Smooth muscle cell (in vitro differentiated cells): ENCODE measurements at regions not wholly inside any gene's neighbourhood (a gene's known extent, or its start where the extent isn't known, plus 50 kb on each side); places are given as distances from the start of the nearest gene placed in this dataset.

Experiments used
- DNase-seq: peaks from one replicate; lab custom pipeline; 2025; ENCODE audit not compliant: unreplicated experiment; lab: John Stamatoyannopoulos, UW
- H2AFZ ChIP-seq: fragments of 200-600 bp; sonication (generic); 2 replicates; pipeline ENCODE4 v1.6.0; 2016; ENCODE audit warnings: antibody characterized with exemption, low read depth, mild to moderate bottlenecking
- H3F3A ChIP-seq: fragments of 200-600 bp; sonication (generic); 2 replicates; pipeline ENCODE4 v1.6.0; 2017; ENCODE audit warnings: antibody characterized with exemption, low read depth
- H3K27ac ChIP-seq: fragments of 200-600 bp; sonication (generic); 2 replicates; pipeline ENCODE4 v1.5.1; 2016; ENCODE audit warnings: low read depth, mild to moderate bottlenecking
- H3K27me3 ChIP-seq: fragments of 200-600 bp; sonication (generic); 2 replicates; pipeline ENCODE4 v1.6.1; 2016; ENCODE audit warnings: low read depth, mild to moderate bottlenecking
- H3K36me3 ChIP-seq: fragments of 200-600 bp; sonication (generic); 2 replicates; pipeline ENCODE4 v1.5.1; 2016; ENCODE audit warnings: low read depth
- H3K4me1 ChIP-seq: fragments of 200-600 bp; sonication (generic); 2 replicates; pipeline ENCODE4 v1.5.1; 2016; ENCODE audit warnings: low read depth
- H3K4me2 ChIP-seq: fragments of 200-600 bp; sonication (generic); 2 replicates; pipeline ENCODE4 v1.6.0; 2016; ENCODE audit warnings: mild to moderate bottlenecking
- H3K4me3 ChIP-seq: fragments of 200-600 bp; sonication (generic); 2 replicates; pipeline ENCODE4 v1.5.1; 2016; ENCODE audit warnings: mild to moderate bottlenecking
- H3K79me2 ChIP-seq: fragments of 200-600 bp; sonication (generic); 2 replicates; pipeline ENCODE4 v1.6.0; 2016; ENCODE audit warnings: low read depth, mild to moderate bottlenecking
- H3K9ac ChIP-seq: fragments of 200-600 bp; sonication (generic); 2 replicates; pipeline ENCODE4 v1.6.0; 2016; ENCODE audit warnings: low read depth
- H3K9me3 ChIP-seq: fragments of 200-600 bp; sonication (generic); replicated peaks from 2 replicates; pipeline ENCODE4 v1.5.1; 2016; ENCODE audit warnings: low read depth
- H4K20me1 ChIP-seq: fragments of 200-600 bp; sonication (generic); 2 replicates; pipeline ENCODE4 v1.6.0; 2016; ENCODE audit warnings: low read depth
- CTCF ChIP-seq: fragments of 200-600 bp; sonication (generic); IDR thresholded peaks from 2 replicates; pipeline ENCODE4 v1.5.1; 2017; ENCODE audit warnings: borderline replicate concordance, mild to moderate bottlenecking, antibody characterized with exemption; ENCODE audit not compliant: insufficient read depth, poor library complexity, severe bottlenecking
- WGBS: methylation state at CpG from one replicate; pipeline ENCODE4 v1.1.7; 2016; ENCODE audit warnings: low lambda C conversion rate; 5-methylcytosine and 5-hydroxymethylcytosine counted together

- H4K20me1 ChIP-seq: no peaks in the 10 kb centered on the region
- no peak overlapping the region for H2AFZ ChIP-seq
- WGBS: 90% methylated on average over 2 of the region's 2 CpGs
- DNase-seq: no peak
- H3K4me2 ChIP-seq: no peak overlapping the region
- H3K4me3 ChIP-seq: no peak overlapping the region
- no peaks in the 10 kb centered on the region for H3K36me3 ChIP-seq
- no peaks in the 10 kb centered on the region for H3K27me3 ChIP-seq
- H3K9ac ChIP-seq: no peak overlapping the region
- no peaks in the 10 kb centered on the region for H3F3A ChIP-seq
- H3K27ac ChIP-seq: no peak overlapping the region
- H3K4me1 ChIP-seq: no peaks in the 10 kb centered on the region
- no peak for TF ChIP-seq CTCF
- H3K79me2 ChIP-seq: no peaks in the 10 kb centered on the region
- H3K9me3 ChIP-seq: no peaks in the 10 kb centered on the region
Measured at GRCh38 chr18:60172030-60172429, 200.5 kb downstream of the MC4R start.

DNA sequence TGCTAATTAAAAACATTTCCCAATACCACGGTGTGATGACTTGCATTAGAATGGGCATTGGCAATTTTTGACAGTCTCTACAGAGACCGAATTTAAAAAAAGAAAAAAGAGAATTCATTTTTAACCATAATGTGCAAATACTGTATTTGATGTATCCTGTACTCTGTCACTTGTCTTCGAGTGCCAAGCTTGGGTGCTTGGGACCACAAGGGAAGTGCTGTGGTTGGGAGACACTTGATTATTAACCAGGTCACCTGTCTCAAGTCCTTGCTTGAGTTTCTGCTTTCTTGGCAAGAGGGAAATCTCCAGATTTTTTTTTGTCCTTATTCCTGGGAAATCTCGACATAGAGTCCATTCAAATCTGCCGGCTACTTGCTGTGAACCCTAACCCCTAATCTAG lies 209.0 kb downstream of the MC4R start:
- WGBS: 85% methylated on average over 5 of the region's 5 CpGs
- Histone ChIP-seq H4K20me1 (no peaks in the 10 kb centered on the region), H3K36me3 (no peaks in the 10 kb centered on the region), H3K9ac (no peak overlapping the region), H2AFZ (no peak overlapping the region), H3K9me3 (no peaks in the 10 kb centered on the region), H3K79me2 (no peaks in the 10 kb centered on the region), H3K4me3 (no peak overlapping the region), H3K27me3 (no peaks in the 10 kb centered on the region), H3F3A (no peaks in the 10 kb centered on the region), H3K27ac (no peak overlapping the region), H3K4me1 (no peaks in the 10 kb centered on the region), H3K4me2 (no peak overlapping the region)
- no peak for DNase-seq
- no peak for TF ChIP-seq CTCF

GRCh38 chr18:60162388-60162787 lies 210.2 kb downstream of the MC4R start:
- no peak overlapping the region for H2AFZ ChIP-seq
- H3F3A ChIP-seq: no peaks in the 10 kb centered on the region
- H3K36me3 ChIP-seq: no peaks in the 10 kb centered on the region
- DNase-seq: no peak
- no peak overlapping the region for H3K27ac ChIP-seq
- no peaks in the 10 kb centered on the region for H3K4me1 ChIP-seq
- H3K4me2 ChIP-seq: no peak overlapping the region
- no peaks in the 10 kb centered on the region for H3K79me2 ChIP-seq
- H3K4me3 ChIP-seq: no peak overlapping the region
- no peak overlapping the region for H3K9ac ChIP-seq
- no peaks in the 10 kb centered on the region for H3K27me3 ChIP-seq
- TF ChIP-seq CTCF: no peak
- H4K20me1 ChIP-seq: no peaks in the 10 kb centered on the region
- no peaks in the 10 kb centered on the region for H3K9me3 ChIP-seq

GRCh38 chr18:60157810-60158209 lies 214.8 kb downstream of the MC4R start:
- H3F3A ChIP-seq: no peaks in the 10 kb centered on the region
- WGBS: 88% methylated on average over 3 of the region's 3 CpGs

More at GRCh38 chr18:60157810-60158209, 214.8 kb downstream of the MC4R start:
- no peaks in the 10 kb centered on the region for H3K36me3 ChIP-seq
- no peak for DNase-seq
- no peak overlapping the region for H3K9ac ChIP-seq
- H3K79me2 ChIP-seq: no peaks in the 10 kb centered on the region
- H3K27ac ChIP-seq: no peak overlapping the region
- no peaks in the 10 kb centered on the region for H3K9me3 ChIP-seq
- no peak overlapping the region for H3K4me2 ChIP-seq
- H4K20me1 ChIP-seq: no peaks in the 10 kb centered on the region
- no peaks in the 10 kb centered on the region for H3K4me1 ChIP-seq
- no peaks in the 10 kb centered on the region for H3K27me3 ChIP-seq
- no peak overlapping the region for H3K4me3 ChIP-seq
- no peak overlapping the region for H2AFZ ChIP-seq
- no peak for TF ChIP-seq CTCF
